Type B pancreatic cell (in vitro differentiated cells): ENCODE measurements at regions not wholly inside any gene's neighbourhood (a gene's known extent, or its start where the extent isn't known, plus 50 kb on each side); places are given as distances from the start of the nearest gene placed in this dataset.

ENCODE experiments used
- DNase-seq: peaks from one replicate; pipeline ENCODE4 v3.0.0; 2021; ENCODE audit warnings: mixed read lengths; ENCODE audit not compliant: unreplicated experiment; ENCODE audit errors: extremely low spot score
- H3K27ac Mint-ChIP-seq: 2 replicates; pipeline ENCODE4 v1.8.0; 2021; ENCODE audit warnings: mild to moderate bottlenecking, mixed read lengths
- H3K27me3 Mint-ChIP-seq: 2 replicates; pipeline ENCODE4 v1.8.0; 2021; ENCODE audit warnings: mixed read lengths
- H3K36me3 Mint-ChIP-seq: 2 replicates; pipeline ENCODE4 v1.8.0; 2021; ENCODE audit warnings: mixed read lengths
- H3K4me1 Mint-ChIP-seq: one replicate; pipeline ENCODE4 v1.8.0; 2021; ENCODE audit warnings: mixed read lengths; ENCODE audit not compliant: unreplicated experiment
- H3K4me3 Mint-ChIP-seq: 2 replicates; pipeline ENCODE4 v1.8.0; 2021; ENCODE audit warnings: mild to moderate bottlenecking, mixed read lengths
- H3K9me3 Mint-ChIP-seq: 2 replicates; pipeline ENCODE4 v1.8.0; 2021; ENCODE audit warnings: mixed read lengths
- CTCF ChIP-seq: fragments of 200-600 bp; sonication (generic); conservative IDR thresholded peaks from 2 replicates; pipeline ENCODE4 v1.5.0; 2021; ENCODE audit warnings: antibody characterized with exemption, mild to moderate bottlenecking

- TF ChIP-seq CTCF = no peak
- Mint-ChIP-seq H3K36me3 (no peaks in the 10 kb centered on the region), H3K27ac (no peak overlapping the region), H3K9me3 (no peaks in the 10 kb centered on the region), H3K27me3 (peaks cover 7% of the 10 kb centered on the region), H3K4me3 (peak overlapping the region; percentile 92), H3K4me1 (peaks cover 45% of the 10 kb centered on the region)
- no peak for DNase-seq
Measured at GRCh38 chr1:201652181-201652580, 113.3 kb downstream of the NAV1 start.

GRCh38 chr1:201653233-201653632, 114.3 kb downstream of the NAV1 start:
- H3K27ac Mint-ChIP-seq = no peak overlapping the region
- H3K4me1 Mint-ChIP-seq = peaks cover 48% of the 10 kb centered on the region
- peaks cover 7% of the 10 kb centered on the region for H3K27me3 Mint-ChIP-seq
- H3K36me3 Mint-ChIP-seq = no peaks in the 10 kb centered on the region
- DNase-seq = no peak
- TF ChIP-seq CTCF = no peak
- no peaks in the 10 kb centered on the region for H3K9me3 Mint-ChIP-seq
- peak overlapping the region; percentile 41 for H3K4me3 Mint-ChIP-seq

- Mint-ChIP-seq H3K27me3 (peaks cover 7% of the 10 kb centered on the region), H3K27ac (no peak overlapping the region), H3K4me1 (peaks cover 52% of the 10 kb centered on the region), H3K4me3 (no peak overlapping the region), H3K9me3 (no peaks in the 10 kb centered on the region), H3K36me3 (no peaks in the 10 kb centered on the region)
- TF ChIP-seq CTCF = no peak
- DNase-seq = no peak
Measured at GRCh38 chr1:201653883-201654282, 115.0 kb downstream of the NAV1 start.

- Mint-ChIP-seq H3K36me3 (no peaks in the 10 kb centered on the region), H3K4me3 (peak overlapping the region; percentile 73), H3K27me3 (no peaks in the 10 kb centered on the region), H3K27ac (peak overlapping the region; percentile 66), H3K4me1 (peaks cover 52% of the 10 kb centered on the region), H3K9me3 (no peaks in the 10 kb centered on the region)
- TF ChIP-seq CTCF = peak; percentile 36
- peak; percentile 81 for DNase-seq
Measured at GRCh38 chr1:201655243-201655642, 116.3 kb downstream of the NAV1 start.

GRCh38 chr1:201655910-201656309, 117.0 kb downstream of the NAV1 start:
- no peaks in the 10 kb centered on the region for H3K9me3 Mint-ChIP-seq
- TF ChIP-seq CTCF = no peak
- H3K4me1 Mint-ChIP-seq = peaks cover 52% of the 10 kb centered on the region
- H3K27ac Mint-ChIP-seq = no peak overlapping the region
- H3K36me3 Mint-ChIP-seq = no peaks in the 10 kb centered on the region
- H3K4me3 Mint-ChIP-seq = peak overlapping the region; percentile 77
- DNase-seq = no peak
- no peaks in the 10 kb centered on the region for H3K27me3 Mint-ChIP-seq

GRCh38 chr1:201656311-201657032, 117.5 kb downstream of the NAV1 start:
- TF ChIP-seq CTCF = no peak
- Mint-ChIP-seq H3K4me3 (peak overlapping the region; percentile 77), H3K36me3 (no peaks in the 10 kb centered on the region), H3K27me3 (no peaks in the 10 kb centered on the region), H3K27ac (no peak overlapping the region), H3K9me3 (no peaks in the 10 kb centered on the region), H3K4me1 (peaks cover 55% of the 10 kb centered on the region)
- no peak for DNase-seq
